G401 (cell line): ENCODE measurements at regions not wholly inside any gene's neighbourhood (a gene's known extent, or its start where the extent isn't known, plus 50 kb on each side); places are given as distances from the start of the nearest gene placed in this dataset.

Source experiments
- DNase-seq: peaks from one replicate; pipeline ENCODE4 v3.0.0-alpha.2; 2015; ENCODE audit warnings: low spot score
- in situ Hi-C: cut with HindIII; loops from 2 replicates; pipeline ENCODE4 v1.10.0; 2016; ENCODE audit warnings: low sequenced_read_pairs, mixed read lengths

- in situ Hi-C loops, result no loop called here
- DNase-seq, result no peak
These were observed 204.7 kb upstream of the CTNNB1 start for GRCh38 chr3:40994611-40995010.

GRCh38 chr3:40995271-40995670 is 204.0 kb upstream of the CTNNB1 start:
- in situ Hi-C loops, result no loop called here
- no peak for DNase-seq

GRCh38 chr3:40996382-40996781 is 202.9 kb upstream of the CTNNB1 start:
- in situ Hi-C loops, result no loop called here
- DNase-seq, result peak; percentile 33

DNA sequence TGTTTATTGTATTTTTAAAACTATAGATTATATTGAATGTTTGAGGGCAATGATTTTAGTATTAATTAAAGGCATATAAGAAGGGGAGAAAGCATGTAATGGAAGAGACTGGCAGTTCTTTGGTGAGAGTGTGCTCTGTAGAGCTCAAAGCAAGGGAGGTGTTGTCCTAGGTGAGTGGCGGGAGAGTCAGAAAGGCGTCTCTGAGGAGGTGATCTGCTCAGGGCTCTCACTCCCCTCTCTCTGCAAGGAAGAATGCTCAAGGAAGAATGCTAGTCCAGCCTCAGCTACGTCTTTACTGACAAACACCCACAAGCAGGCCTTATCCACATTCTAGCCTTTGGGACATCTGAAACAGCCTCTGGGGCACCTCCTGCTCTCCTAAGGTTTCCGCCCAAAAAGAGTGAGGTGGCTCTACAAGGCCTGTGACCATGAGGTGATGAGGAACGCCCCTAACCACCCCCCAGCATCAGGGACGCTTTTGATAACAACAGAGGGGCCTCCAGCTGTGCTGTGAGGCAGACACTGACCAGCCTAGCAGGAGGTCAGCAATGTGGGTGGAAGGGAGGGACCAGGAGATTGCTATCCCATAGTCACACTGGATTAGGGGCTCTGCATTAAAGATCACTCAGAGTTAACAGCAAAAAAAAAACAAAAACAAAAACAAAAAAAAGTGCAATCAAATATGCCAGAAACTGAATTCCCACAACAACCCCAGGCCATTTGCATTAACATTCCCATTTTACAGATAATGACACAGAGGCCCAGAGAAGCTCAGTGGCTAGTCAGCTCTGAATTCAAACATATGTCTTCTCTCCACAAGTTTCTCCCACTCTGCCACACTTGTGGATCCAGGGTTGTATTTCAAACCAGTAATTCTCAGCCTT is 202.2 kb upstream of the CTNNB1 start:
- in situ Hi-C loops, result no loop called here
- no peak for DNase-seq

GRCh38 chr3:40997711-40998519 is 201.4 kb upstream of the CTNNB1 start:
- no peak for DNase-seq

DNA sequence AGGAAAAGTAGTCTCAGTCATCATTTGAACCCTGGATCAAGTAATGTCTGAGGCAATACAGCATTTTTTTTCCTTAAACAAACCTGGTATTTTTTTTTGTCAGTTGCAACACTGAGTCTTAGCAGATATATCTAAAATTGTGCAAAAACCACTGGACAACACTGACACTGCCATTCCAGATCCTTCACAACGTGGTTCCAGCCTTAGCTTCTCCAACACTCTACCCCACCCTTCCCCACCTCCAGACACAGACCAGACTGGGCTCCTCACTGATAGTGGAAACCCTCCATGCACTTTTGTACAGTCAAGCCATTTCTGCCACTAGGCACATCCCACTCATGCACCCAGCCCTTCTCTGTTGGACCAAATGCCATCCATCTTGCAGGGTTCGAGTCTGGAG is 199.6 kb upstream of the CTNNB1 start:
- in situ Hi-C loops, result no loop called here
- DNase-seq, result no peak

More at GRCh38 chr3:40997711-40998519, 201.4 kb upstream of the CTNNB1 start:
- in situ Hi-C loops, result no loop called here

DNA sequence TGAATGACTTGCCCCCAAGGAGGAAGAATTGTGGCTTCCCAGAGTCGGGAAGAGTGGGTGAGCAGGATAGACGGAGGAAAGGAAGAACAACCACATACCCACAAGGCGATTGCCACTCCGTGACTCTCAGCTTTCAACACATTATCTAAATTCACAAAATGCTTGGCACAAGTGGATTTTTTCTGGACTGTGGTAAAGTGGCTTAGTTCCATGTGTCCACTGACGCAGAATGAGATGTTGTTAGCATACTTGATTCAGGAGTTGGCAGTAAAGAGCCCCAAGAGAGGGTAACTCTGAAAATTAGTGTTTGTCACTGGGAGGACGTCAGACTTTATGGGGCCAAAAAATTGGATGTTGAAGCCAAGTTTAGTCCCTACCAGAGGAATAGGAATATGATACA is 198.8 kb upstream of the CTNNB1 start:
- in situ Hi-C loops, result no loop called here
- DNase-seq, result peak; percentile 58

- DNase-seq, result no peak
- in situ Hi-C loops, result no loop called here
These were observed 197.7 kb upstream of the CTNNB1 start for GRCh38 chr3:41001556-41001955.

- DNase-seq, result no peak
- in situ Hi-C loops, result no loop called here
These were observed 197.2 kb upstream of the CTNNB1 start for GRCh38 chr3:41002104-41002503.

- in situ Hi-C loops, result no loop called here
- no peak for DNase-seq
These were observed 191.9 kb upstream of the CTNNB1 start for GRCh38 chr3:41007399-41007798.

DNA sequence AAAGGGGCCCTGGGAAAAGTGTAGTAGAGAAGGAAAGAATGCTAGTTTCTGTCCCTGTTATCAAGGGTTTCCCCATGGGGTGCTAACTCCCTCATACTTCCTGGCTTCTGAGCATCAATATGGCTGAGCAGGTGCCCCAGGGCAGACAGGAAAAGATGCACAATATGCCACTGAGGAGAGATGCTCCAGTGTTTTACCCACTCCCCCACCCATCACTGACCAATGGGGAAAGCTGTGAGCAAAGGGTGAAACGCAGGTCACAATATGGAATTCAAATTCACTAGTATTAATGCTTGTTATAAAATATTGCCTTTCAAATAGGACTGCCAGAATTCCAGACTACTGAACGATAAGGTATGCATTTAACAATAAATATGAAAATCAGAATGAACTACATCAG is 187.5 kb upstream of the CTNNB1 start:
- in situ Hi-C loops, result no loop called here
- no peak for DNase-seq

- DNase-seq, result no peak
- in situ Hi-C loops, result no loop called here
These were observed 180.4 kb upstream of the CTNNB1 start for GRCh38 chr3:41018855-41019254.

- DNase-seq, result no peak
- in situ Hi-C loops, result no loop called here
These were observed 175.1 kb upstream of the CTNNB1 start for GRCh38 chr3:41024031-41024836.

DNA sequence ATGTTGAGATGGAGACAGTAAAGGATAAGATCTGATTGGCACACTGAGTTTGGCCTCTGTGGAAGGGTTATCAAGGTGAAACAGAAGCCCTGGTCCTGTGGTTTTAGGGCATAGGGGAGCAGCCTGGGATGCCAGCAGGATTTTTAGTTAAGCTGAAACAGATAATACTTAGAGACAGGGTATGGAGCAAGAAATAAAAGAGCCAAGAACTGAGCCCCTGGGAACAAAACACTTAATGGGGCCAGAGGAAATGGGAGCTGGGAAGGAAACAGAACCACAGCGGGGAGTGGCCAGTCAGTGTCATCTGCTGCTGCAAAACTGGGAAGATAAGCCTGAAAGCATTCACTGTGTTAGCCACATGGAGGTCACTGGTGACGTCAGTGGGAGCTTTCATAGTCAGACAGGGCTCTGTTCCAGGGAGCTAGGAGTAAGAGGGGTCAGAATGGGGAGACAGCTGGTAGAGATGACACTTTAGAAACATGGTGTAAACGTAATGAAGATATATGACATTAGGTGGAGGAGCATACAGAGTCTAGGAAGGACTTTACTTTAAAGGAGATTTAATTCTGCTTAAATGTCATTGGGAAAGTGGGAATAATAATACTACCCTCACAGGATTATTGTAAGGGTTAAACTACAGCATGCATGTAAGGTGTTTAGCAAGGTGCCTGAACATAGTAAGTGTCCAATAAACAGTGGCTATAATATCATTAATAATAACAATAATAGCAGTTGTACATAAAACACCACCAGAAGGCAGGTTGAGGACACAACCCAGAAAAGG is 172.7 kb upstream of the CTNNB1 start:
- DNase-seq, result peak; percentile 42
- in situ Hi-C loops, result no loop called here

DNA sequence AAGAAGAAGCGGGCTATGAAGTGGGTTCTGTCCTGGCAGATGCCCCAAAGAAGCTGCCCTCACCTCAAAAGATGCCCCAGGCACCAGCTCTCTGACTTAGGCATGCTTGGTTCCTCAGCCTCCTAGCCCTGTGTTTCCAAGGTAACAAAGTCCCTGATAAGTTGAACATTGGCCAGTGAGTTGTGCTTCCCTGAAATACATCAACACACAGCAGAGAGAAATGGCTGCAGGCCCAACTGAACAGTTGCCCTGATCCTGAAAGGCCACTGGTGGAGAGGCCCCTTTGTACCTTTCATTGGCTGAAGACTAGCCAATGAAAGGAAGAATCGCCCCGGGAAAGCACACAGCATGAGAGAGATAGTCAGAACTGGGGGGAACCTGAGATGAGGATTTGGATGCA is 169.9 kb upstream of the CTNNB1 start:
- in situ Hi-C loops, result no loop called here
- DNase-seq, result peak; percentile 63

- in situ Hi-C loops, result no loop called here
- no peak for DNase-seq
These were observed 169.1 kb upstream of the CTNNB1 start for GRCh38 chr3:41030220-41030619.

GRCh38 chr3:41031401-41031800 is 167.9 kb upstream of the CTNNB1 start:
- in situ Hi-C loops, result no loop called here
- DNase-seq, result no peak

DNA sequence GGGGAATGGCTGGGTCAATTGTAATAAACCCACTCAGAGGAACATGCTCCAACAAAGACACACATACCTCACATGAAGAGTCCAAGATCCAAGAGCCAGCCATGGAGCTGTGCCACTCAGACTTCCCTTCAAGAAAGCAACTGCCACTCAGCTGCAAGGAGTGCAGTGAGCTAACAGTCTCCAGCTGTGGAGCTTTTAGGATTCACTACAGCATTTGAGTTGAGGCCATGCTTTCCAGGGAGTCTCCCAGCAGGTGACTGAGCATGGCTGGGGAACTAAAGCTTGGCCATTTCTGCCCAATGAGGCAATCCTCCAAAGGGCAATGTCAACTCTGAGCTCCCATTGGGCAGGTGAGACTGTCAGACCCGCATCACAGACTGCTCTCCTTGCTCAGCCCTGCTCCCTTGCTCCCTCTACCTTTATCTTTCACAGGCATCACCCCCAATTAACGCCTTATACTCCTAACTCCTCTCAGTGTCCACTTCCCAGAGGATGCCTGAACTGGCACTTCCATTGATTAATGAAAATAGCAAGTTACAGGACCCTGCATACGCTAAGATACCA is 165.3 kb upstream of the CTNNB1 start:
- DNase-seq, result no peak
- in situ Hi-C loops, result no loop called here
